ENCODE measurements at regions not wholly inside any gene's neighbourhood (a gene's known extent, or its start where the extent isn't known, plus 50 kb on each side); places are given as distances from the start of the nearest gene placed in this dataset.
"Not testable (repeated sequence)": the region's sequence is repeated elsewhere in the genome, so short reads cannot be mapped to it uniquely, and the experiment has no call there.

GRCh38 chr4:58871509-58871908, 1761.3 kb upstream of the IGFBP7 start:
- DNase-seq (ENCODE audit: insufficient read length, low spot score) = no peak
- FAIRE-seq = peak; percentile 38

DNA sequence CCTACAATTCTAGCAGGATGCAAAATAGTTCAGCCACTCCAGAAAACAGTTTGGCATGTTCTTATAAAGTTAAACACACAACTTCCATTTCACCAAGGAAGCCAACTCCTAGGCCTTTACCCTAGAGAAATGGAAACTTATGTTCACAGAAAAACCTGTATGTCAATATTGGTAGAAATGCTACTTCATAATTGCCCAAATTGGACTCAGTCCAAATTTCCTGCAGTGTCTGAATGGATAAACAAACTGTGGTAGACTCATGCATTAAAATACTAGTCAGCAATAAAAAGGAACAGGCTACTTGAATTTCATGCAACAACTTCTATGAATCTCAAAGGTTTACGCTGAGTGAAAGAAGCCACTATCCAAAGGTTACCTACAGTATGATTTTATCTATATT, 1738.8 kb upstream of the IGFBP7 start:
- FAIRE-seq (no peak), DNase-seq (ENCODE audit: insufficient read length, low spot score) (no peak)
- no peak for TF ChIP-seq CTCF (IDR thresholded peaks at IDR 0.05; ENCODE audit: insufficient read depth, missing control alignments)

More at GRCh38 chr4:58871509-58871908, 1761.3 kb upstream of the IGFBP7 start:
- no peak for TF ChIP-seq CTCF (IDR thresholded peaks at IDR 0.05; ENCODE audit: insufficient read depth, missing control alignments)

- TF ChIP-seq CTCF (IDR thresholded peaks at IDR 0.05; ENCODE audit: insufficient read depth, missing control alignments) = no peak
- FAIRE-seq (no peak), DNase-seq (ENCODE audit: insufficient read length, low spot score) (no peak)
Measured at GRCh38 chr4:58843455-58843854, 1733.3 kb upstream of the IGFBP7 start.

GRCh38 chr4:58833126-58833525, 1722.9 kb upstream of the IGFBP7 start:
- TF ChIP-seq CTCF (IDR thresholded peaks at IDR 0.05; ENCODE audit: insufficient read depth, missing control alignments) = no peak
- no peak for FAIRE-seq
- DNase-seq (ENCODE audit: insufficient read length, low spot score) = no peak

DNA sequence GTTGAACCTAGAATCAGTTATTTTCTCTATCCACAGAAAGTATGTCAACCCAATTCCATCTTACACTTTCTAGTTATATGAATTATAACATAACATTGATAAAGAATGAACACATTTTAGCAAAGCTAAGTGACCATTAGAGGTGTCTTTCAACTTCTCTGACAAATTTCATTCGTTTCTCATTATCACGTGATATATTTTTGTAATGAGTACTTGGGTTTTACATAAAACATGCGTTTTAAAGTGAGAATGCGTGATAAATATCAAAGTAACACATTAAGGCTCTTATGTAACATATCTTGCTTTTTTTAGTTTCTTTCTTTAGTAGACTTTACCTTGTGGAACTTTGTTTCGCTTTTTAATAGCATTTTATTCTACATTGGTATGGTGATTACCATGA, 1715.1 kb upstream of the IGFBP7 start:
- no peak for DNase-seq (ENCODE audit: insufficient read length, low spot score)
- no peak for TF ChIP-seq CTCF (IDR thresholded peaks at IDR 0.05; ENCODE audit: insufficient read depth, missing control alignments)
- FAIRE-seq = peak; percentile 48

DNA sequence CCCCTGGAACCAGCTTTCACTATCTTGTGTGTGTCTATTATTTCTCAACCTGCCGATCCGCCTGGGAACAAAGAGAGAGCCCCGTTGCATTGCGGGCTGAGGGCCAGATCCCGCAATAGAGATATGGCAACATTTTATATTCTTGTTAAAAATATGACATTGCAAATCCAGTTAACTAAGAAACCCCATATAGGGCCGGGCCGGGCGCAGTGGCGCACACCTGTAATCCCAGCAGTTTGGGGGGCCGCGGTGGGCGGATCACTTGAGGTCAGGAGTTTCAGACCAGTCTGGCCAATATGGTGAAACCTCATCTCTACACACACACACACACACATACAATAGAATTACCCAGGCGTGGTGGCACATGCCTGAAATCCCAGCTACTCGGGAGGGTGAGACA, 1708.4 kb upstream of the IGFBP7 start:
- DNase-seq (ENCODE audit: insufficient read length, low spot score); FAIRE-seq: not testable (repeated sequence)

GRCh38 chr4:58809948-58810347, 1699.8 kb upstream of the IGFBP7 start:
- no peak for DNase-seq (ENCODE audit: insufficient read length, low spot score)
- no peak for FAIRE-seq
- no peak for TF ChIP-seq CTCF (IDR thresholded peaks at IDR 0.05; ENCODE audit: insufficient read depth, missing control alignments)

- no peak for TF ChIP-seq CTCF (IDR thresholded peaks at IDR 0.05; ENCODE audit: insufficient read depth, missing control alignments)
- no peak for DNase-seq (ENCODE audit: insufficient read length, low spot score)
- no peak for FAIRE-seq
Measured at GRCh38 chr4:58809366-58809765, 1699.2 kb upstream of the IGFBP7 start.

Measured in D721Med (cell line).